SK-N-SH (cell line): ENCODE measurements at regions not wholly inside any gene's neighbourhood (a gene's known extent, or its start where the extent isn't known, plus 50 kb on each side); places are given as distances from the start of the nearest gene placed in this dataset.

ENCODE experiments used
- CTCF ChIA-PET: fragments of 300-600, 350-600 bp; formaldehyde crosslinking; extraction: SDS; loops from one replicate; lab custom pipeline; 2021; lab: Yijun Ruan, JAX
- POLR2A ChIA-PET: fragments of 350-600 bp; sonication (Branson Sonifier 250); formaldehyde crosslinking; extraction: SDS; loops from one replicate; lab custom pipeline; 2020; ENCODE audit warnings: antibody characterized with exemption, inconsistent platforms; lab: Yijun Ruan, JAX
- DNase-seq: peaks from one replicate; pipeline ENCODE4 v3.0.0; 2012
- H2AFZ ChIP-seq: fragments of 200-600 bp; sonication (generic); 2 replicates; pipeline ENCODE4 v1.8.1; 2016; ENCODE audit warnings: antibody characterized with exemption, mild to moderate bottlenecking, low read depth
- H3F3A ChIP-seq: fragments of 200-600 bp; sonication (generic); replicated peaks from 2 replicates; pipeline ENCODE3; 2016; ENCODE audit warnings: antibody characterized with exemption, mild to moderate bottlenecking; ENCODE audit not compliant: insufficient read depth
- H3K27ac ChIP-seq, 2 experiments: fragments of 200-500 bp in 1 of 2; fragments of 200-600 bp in 1 of 2; sonication (Bioruptor generic) in 1 of 2; sonication (generic), shearing (Covaris generic) in 1 of 2; 2 replicates each; pipeline versions ENCODE4 v1.5.1 to v1.6.1; 2014 to 2016; ENCODE audit warnings: low read depth in 2 of 2, inconsistent platforms in 1 of 2, low read length in 1 of 2, mild to moderate bottlenecking in 1 of 2, mixed read lengths in 1 of 2
- H3K27me3 ChIP-seq: fragments of 200-600 bp; sonication (generic), shearing (Covaris generic); 2 replicates; pipeline ENCODE4 v1.6.1; 2016; ENCODE audit warnings: mixed run types; ENCODE audit not compliant: insufficient read depth
- H3K36me3 ChIP-seq, 2 experiments: fragments of 200-500 bp in 1 of 2; fragments of 200-600 bp in 1 of 2; sonication (Bioruptor generic) in 1 of 2; sonication (generic) in 1 of 2; replicated peaks in 1 of 2; 2 replicates each; pipeline versions ENCODE3 to v1.5.1; 2014 to 2016; ENCODE audit warnings: low read length in 1 of 2, mild to moderate bottlenecking in 1 of 2; ENCODE audit not compliant: insufficient read depth in 2 of 2, control insufficient read depth in 1 of 2
- H3K4me1 ChIP-seq, 2 experiments: fragments of 200-500 bp in 1 of 2; fragments of 200-600 bp in 1 of 2; sonication (Bioruptor generic) in 1 of 2; sonication (generic), shearing (Covaris generic) in 1 of 2; 2 replicates each; pipeline versions ENCODE4 v1.5.1 to v1.6.1; 2014 to 2016; ENCODE audit warnings: low read depth in 1 of 2, low read length in 1 of 2, mixed run types in 1 of 2; ENCODE audit not compliant: insufficient read depth in 2 of 2, control insufficient read depth in 1 of 2
- H3K4me2 ChIP-seq: fragments of 200-600 bp; sonication (generic), shearing (Covaris generic); 2 replicates; pipeline ENCODE4 v1.6.1; 2017; ENCODE audit warnings: mixed run types
- H3K4me3 ChIP-seq, 2 experiments: fragments of 200-500 bp in 1 of 2; fragments of 200-600 bp in 1 of 2; sonication (Bioruptor generic) in 1 of 2; sonication (generic), shearing (Covaris generic) in 1 of 2; 2 replicates each; pipeline versions ENCODE4 v1.5.1 to v1.8.1; 2014 to 2016; ENCODE audit warnings: low read depth in 2 of 2, inconsistent platforms in 1 of 2, low read length in 1 of 2, mild to moderate bottlenecking in 1 of 2, mixed read lengths in 1 of 2, moderate library complexity in 1 of 2
- H3K79me2 ChIP-seq: fragments of 200-600 bp; sonication (generic); 2 replicates; pipeline ENCODE4 v1.8.1; 2017; ENCODE audit warnings: mild to moderate bottlenecking; ENCODE audit not compliant: insufficient read depth
- H3K9ac ChIP-seq: fragments of 200-600 bp; sonication (generic); 2 replicates; pipeline ENCODE4 v1.6.1; 2017; ENCODE audit warnings: mixed run types
- H3K9me2 ChIP-seq: fragments of 200-600 bp; sonication (generic); 2 replicates; pipeline ENCODE4 v1.6.1; 2017; ENCODE audit warnings: mixed run types
- H3K9me3 ChIP-seq: fragments of 200-600 bp; sonication (generic); 2 replicates; pipeline ENCODE4 v1.6.1; 2017; ENCODE audit warnings: mixed run types, mild to moderate bottlenecking, moderate library complexity
- H4K20me1 ChIP-seq: fragments of 200-600 bp; sonication (generic); 2 replicates; pipeline ENCODE4 v1.6.1; 2017; ENCODE audit warnings: mild to moderate bottlenecking, mixed run types; ENCODE audit not compliant: insufficient read depth
- CHD2 ChIP-seq: fragments of 150-350 bp; IDR thresholded peaks from 2 replicates; pipeline ENCODE4 v1.6.1; 2018; ENCODE audit warnings: low read length; ENCODE audit not compliant: partially characterized antibody
- ELF1 ChIP-seq: IDR thresholded peaks from 2 replicates; pipeline ENCODE4 v1.4.0; 2012
- EZH2phosphoT487 ChIP-seq: fragments of 200-600 bp; sonication (generic); IDR thresholded peaks from 2 replicates; pipeline ENCODE4 v1.6.1; 2017; ENCODE audit warnings: low read depth, mixed run types, mild to moderate bottlenecking, antibody characterized with exemption, moderate library complexity, borderline replicate concordance
- FOSL2 ChIP-seq: IDR thresholded peaks from 2 replicates; pipeline ENCODE4 v1.4.0; 2012; ENCODE audit warnings: low read depth, mild to moderate bottlenecking, moderate library complexity, borderline replicate concordance
- GATA2 ChIP-seq: sonication (generic); formaldehyde crosslinking; IDR thresholded peaks from 2 replicates; pipeline ENCODE4 v1.5.0; 2020; ENCODE audit warnings: mild to moderate bottlenecking, missing genetic modification reagents
- JUND ChIP-seq: IDR thresholded peaks from 2 replicates; pipeline ENCODE4 v1.4.0; 2012
- NRF1 ChIP-seq: IDR thresholded peaks from 2 replicates; pipeline ENCODE4 v1.6.1; 2012; ENCODE audit warnings: low read depth, mild to moderate bottlenecking, low read length
- POLR2AphosphoS5 ChIP-seq: IDR thresholded peaks from 2 replicates; pipeline ENCODE4 v1.6.1; 2012; ENCODE audit warnings: low read depth, low read length
- RXRA ChIP-seq: IDR thresholded peaks from 2 replicates; pipeline ENCODE4 v1.4.0; 2012; ENCODE audit warnings: low read depth, mild to moderate bottlenecking, borderline replicate concordance
- SIN3A ChIP-seq: IDR thresholded peaks from 2 replicates; pipeline ENCODE4 v1.6.1; 2012; ENCODE audit warnings: low read depth, mild to moderate bottlenecking, low read length, moderate library complexity, borderline replicate concordance
- TCF12 ChIP-seq: IDR thresholded peaks from 2 replicates; pipeline ENCODE4 v1.4.0; 2012
- TEAD4 ChIP-seq: IDR thresholded peaks from 2 replicates; pipeline ENCODE4 v1.4.0; 2012; ENCODE audit warnings: mild to moderate bottlenecking, borderline replicate concordance; ENCODE audit not compliant: insufficient read depth
- USF2 ChIP-seq: fragments of 150-350 bp; IDR thresholded peaks from 2 replicates; pipeline ENCODE4 v1.6.1; 2017; ENCODE audit warnings: antibody characterized with exemption, low read length, low read depth, borderline replicate concordance
- ZBTB33 ChIP-seq: IDR thresholded peaks from 2 replicates; pipeline ENCODE4 v1.4.0; 2012; ENCODE audit warnings: low read depth, borderline replicate concordance
- WGBS: methylation state at CpG from one replicate; pipeline ENCODE4 v1.1.6; 2017; ENCODE audit warnings: low lambda C conversion rate; 5-methylcytosine and 5-hydroxymethylcytosine counted together

GRCh38 chr3:29202378-29202777, 78.5 kb upstream of the RBMS3 start:
- H3K27me3 ChIP-seq: no peaks in the 10 kb centered on the region
- TF ChIP-seq NRF1 (no peak), JUND (no peak; the same call in 1 of the 2 replicates), EZH2phosphoT487 (no peak), TCF12 (peak; percentile 28; the same call in 1 of the 2 replicates), CHD2 (no peak), FOSL2 (0 out of 2 replicates have a peak, but pooled peaks have one; percentile 18)
- TF ChIP-seq, all 33 proteins: peak for 2
- 52% methylated on average over 4 of the region's 4 CpGs for WGBS
- peak overlapping the region in 1 of 2 experiments; percentile 29; a peak in 1 of 4 replicates for H3K27ac ChIP-seq
- H3K9ac ChIP-seq: no peak overlapping the region
- H3K4me3 ChIP-seq: no peak overlapping the region
- peaks cover 0 to 10% of the 10 kb centered on the region in 2 experiments; a peak in 1 of 4 replicates for H3K4me1 ChIP-seq
- CTCF ChIA-PET: no interaction called here
- DNase-seq: no peak
- H3K4me2 ChIP-seq: no peak overlapping the region
- peaks cover 13% of the 10 kb centered on the region for H3F3A ChIP-seq
- H3K36me3 ChIP-seq: no peaks in the 10 kb centered on the region
- no peaks in the 10 kb centered on the region for H4K20me1 ChIP-seq
- H2AFZ ChIP-seq: no peak overlapping the region; the same call in 1 of the 2 replicates
- H3K9me3 ChIP-seq: no peaks in the 10 kb centered on the region
- POLR2A ChIA-PET: no interaction called here
- no peaks in the 10 kb centered on the region for H3K9me2 ChIP-seq
- no peaks in the 10 kb centered on the region for H3K79me2 ChIP-seq

GRCh38 chr3:29203851-29204250, 77.0 kb upstream of the RBMS3 start:
- peak overlapping the region in 1 of 2 experiments; percentile 6; a peak in 1 of 4 replicates for H3K27ac ChIP-seq
- no peaks in the 10 kb centered on the region for H3K9me3 ChIP-seq
- H3K4me1 ChIP-seq: peaks cover 0 to 10% of the 10 kb centered on the region in 2 experiments; a peak in 1 of 4 replicates
- H3K79me2 ChIP-seq: no peaks in the 10 kb centered on the region
- H3K4me2 ChIP-seq: no peak overlapping the region
- DNase-seq: no peak
- H3K4me3 ChIP-seq: no peak overlapping the region
- H3K27me3 ChIP-seq: no peaks in the 10 kb centered on the region
- ChIA-PET CTCF (no interaction called here), POLR2A (no interaction called here)
- TF ChIP-seq TEAD4 (peak; percentile 17; the same call in 1 of the 2 replicates), FOSL2 (peak; percentile 23; the same call in 1 of the 2 replicates), SIN3A (no peak), USF2 (no peak), POLR2AphosphoS5 (no peak), ZBTB33 (no peak), TCF12 (0 out of 2 replicates have a peak, but pooled peaks have one; percentile 15), CHD2 (no peak), ELF1 (no peak), RXRA (no peak), GATA2 (CRISPR knock-in tag) (no peak)
- H3K36me3 ChIP-seq: no peaks in the 10 kb centered on the region
- H3K9me2 ChIP-seq: no peaks in the 10 kb centered on the region
- no peak overlapping the region for H3K9ac ChIP-seq
- 71% methylated on average over 1 of the region's 1 CpG for WGBS
- peaks cover 13% of the 10 kb centered on the region for H3F3A ChIP-seq
- no peak overlapping the region for H2AFZ ChIP-seq
- no peaks in the 10 kb centered on the region for H4K20me1 ChIP-seq
